HCT116 (cell line): ENCODE measurements at regions not wholly inside any gene's neighbourhood (a gene's known extent, or its start where the extent isn't known, plus 50 kb on each side); places are given as distances from the start of the nearest gene placed in this dataset.

ENCODE experiments used
- ATAC-seq: fragments of 200-7000 bp; cut with Tn5 transposase; 2 replicates; pipeline ENCODE4 v1.9.1; 2020; ENCODE audit warnings: mild to moderate bottlenecking, moderate library complexity
- BruUV-seq: library from RNA; stranded (reverse); fragments of 400-500 nt; replicated peaks from 2 replicates; lab custom pipeline; 2021; lab: Mats Ljungman, UMichigan
- CTCF ChIA-PET: fragments of 300-600 bp; sonication (Branson Sonifier 250); formaldehyde crosslinking; loops from one replicate; lab custom pipeline; 2021; ENCODE audit warnings: antibody characterized with exemption; lab: Charles Lee
- POLR2A ChIA-PET: fragments of 300-600, 350-600 bp; sonication (Branson Sonifier 250); formaldehyde crosslinking; loops from one replicate; lab custom pipeline; 2021; ENCODE audit warnings: antibody characterized with exemption; lab: Charles Lee
- RAD21 ChIA-PET, 2 experiments: fragments of 300-600 bp; sonication (Branson Sonifier 250); formaldehyde crosslinking; loops; one replicate each; lab custom pipeline; 2023; ENCODE audit warnings: low total read pairs in 2 of 2; ENCODE audit not compliant: uncharacterized antibody in 2 of 2, unreplicated experiment in 2 of 2, low non-redundant PET in 1 of 2; lab: Charles Lee
- DNase-seq: peaks from one replicate; pipeline ENCODE4 v3.0.0-alpha.2; 2010; ENCODE audit warnings: low read depth, low spot score
- H2AFZ ChIP-seq: fragments of 200-600 bp; shearing (Covaris generic), sonication (generic); 2 replicates; pipeline ENCODE4 v1.6.1; 2017; ENCODE audit warnings: low read depth, mixed run types, mixed read lengths, antibody characterized with exemption, low read length; ENCODE audit not compliant: poor library complexity, severe bottlenecking
- H3K27ac ChIP-seq: 2 replicates; pipeline ENCODE4 v1.5.1; 2012; ENCODE audit warnings: low read depth, low read length
- H3K27me3 ChIP-seq: fragments of 200-600 bp; sonication (generic); 2 replicates; pipeline ENCODE4 v1.6.1; 2016; ENCODE audit warnings: mixed run types, low read length, mixed read lengths; ENCODE audit not compliant: insufficient read depth
- H3K36me3 ChIP-seq, 2 experiments: fragments of 200-500 bp in 1 of 2; fragments of 200-600 bp in 1 of 2; sonication (Bioruptor generic) in 1 of 2; sonication (generic) in 1 of 2; 2 replicates each; pipeline versions ENCODE4 v1.5.1 to v1.6.1; 2014 to 2016; ENCODE audit warnings: low read length in 2 of 2, inconsistent platforms in 1 of 2, mixed read lengths in 1 of 2, mixed run types in 1 of 2; ENCODE audit not compliant: insufficient read depth in 2 of 2, control insufficient read depth in 1 of 2
- H3K4me1 ChIP-seq, 2 experiments: fragments of 200-600 bp in 1 of 2; sonication (generic) in 1 of 2; 2 replicates each; pipeline versions ENCODE4 v1.5.1 to v1.6.1; 2012 to 2017; ENCODE audit warnings: low read length in 2 of 2, inconsistent platforms in 1 of 2, mild to moderate bottlenecking in 1 of 2, mixed read lengths in 1 of 2, mixed run types in 1 of 2, moderate library complexity in 1 of 2; ENCODE audit not compliant: insufficient read depth in 2 of 2, control insufficient read depth in 1 of 2
- H3K4me2 ChIP-seq: fragments of 200-600 bp; sonication (generic); 2 replicates; pipeline ENCODE4 v1.6.1; 2017; ENCODE audit warnings: mixed run types, low read length, mixed read lengths
- H3K4me3 ChIP-seq, 2 experiments: fragments of 200-600 bp in 1 of 2; sonication (generic) in 1 of 2; replicated peaks in 1 of 2; 2 replicates each; pipeline ENCODE4 v1.5.1; 2011 to 2016; ENCODE audit warnings: low read length in 2 of 2, control low read depth in 1 of 2, low read depth in 1 of 2, mild to moderate bottlenecking in 1 of 2, mixed read lengths in 1 of 2, mixed run types in 1 of 2
- H3K79me2 ChIP-seq: fragments of 200-600 bp; sonication (generic); 2 replicates; pipeline ENCODE4 v1.6.1; 2017; ENCODE audit warnings: mild to moderate bottlenecking, mixed run types, low read length, moderate library complexity, mixed read lengths; ENCODE audit not compliant: insufficient read depth
- H3K9ac ChIP-seq: fragments of 200-600 bp; sonication (generic); 2 replicates; pipeline ENCODE4 v1.6.1; 2016; ENCODE audit warnings: low read length, mixed read lengths
- H3K9me2 ChIP-seq: fragments of 200-600 bp; sonication (generic), shearing (Covaris generic); 2 replicates; pipeline ENCODE4 v1.6.1; 2017; ENCODE audit warnings: mixed run types, mild to moderate bottlenecking, moderate library complexity; ENCODE audit not compliant: insufficient read depth
- H3K9me3 ChIP-seq, 2 experiments: fragments of 200-500 bp in 1 of 2; fragments of 200-600 bp in 1 of 2; sonication (Bioruptor generic) in 1 of 2; sonication (generic) in 1 of 2; 2 replicates each; pipeline ENCODE4 v1.6.1; 2014 to 2017; ENCODE audit warnings: low read length in 2 of 2, mixed read lengths in 2 of 2, inconsistent platforms in 1 of 2, low read depth in 1 of 2, mild to moderate bottlenecking in 1 of 2, mixed run types in 1 of 2, moderate library complexity in 1 of 2; ENCODE audit not compliant: control insufficient read depth in 1 of 2, insufficient read depth in 1 of 2
- H4K20me1 ChIP-seq: fragments of 200-600 bp; sonication (generic), shearing (Covaris generic); 2 replicates; pipeline ENCODE4 v1.6.1; 2017; ENCODE audit warnings: mixed run types, mild to moderate bottlenecking, moderate library complexity; ENCODE audit not compliant: insufficient read depth
- CBX3 ChIP-seq: IDR thresholded peaks from 2 replicates; pipeline ENCODE4 v1.6.1; 2012; ENCODE audit warnings: low read depth
- CTCF ChIP-seq, 3 experiments: fragments of 200-600 bp in 1 of 3; sonication (generic) in 1 of 3; IDR thresholded peaks in 2 of 3; conservative IDR thresholded peaks in 1 of 3; 2 replicates each; pipeline ENCODE4 v1.5.1; 2012 to 2017; ENCODE audit warnings: low read depth in 2 of 3, low read length in 2 of 3, antibody characterized with exemption in 1 of 3, borderline replicate concordance in 1 of 3, control low read depth in 1 of 3, mild to moderate bottlenecking in 1 of 3, mixed read lengths in 1 of 3, mixed run types in 1 of 3, moderate library complexity in 1 of 3; ENCODE audit not compliant: insufficient read depth in 1 of 3
- EGR1 ChIP-seq: IDR thresholded peaks from 2 replicates; pipeline ENCODE4 v1.6.1; 2012; ENCODE audit warnings: low read depth
- ELF1 ChIP-seq: IDR thresholded peaks from 2 replicates; pipeline ENCODE4 v1.6.1; 2012; ENCODE audit warnings: low read depth, borderline replicate concordance
- EZH2 ChIP-seq: fragments of 200-600 bp; sonication (generic); IDR thresholded peaks from 2 replicates; pipeline ENCODE4 v1.6.1; 2017; ENCODE audit warnings: antibody characterized with exemption, mixed run types
- EZH2phosphoT487 ChIP-seq: fragments of 200-600 bp; IDR thresholded peaks from 2 replicates; pipeline ENCODE4 v1.6.1; 2018; ENCODE audit warnings: antibody characterized with exemption, borderline replicate concordance
- FOSL1 ChIP-seq: IDR thresholded peaks from 2 replicates; pipeline ENCODE4 v1.6.1; 2012; ENCODE audit warnings: low read depth
- JUND ChIP-seq: IDR thresholded peaks from 2 replicates; pipeline ENCODE4 v1.6.1; 2012
- POLR2A ChIP-seq: IDR thresholded peaks from 2 replicates; pipeline ENCODE4 v1.7.0; 2011; ENCODE audit warnings: borderline replicate concordance; ENCODE audit not compliant: insufficient read depth, insufficient read length; ENCODE audit errors: extremely low read depth
- RAD21 ChIP-seq: IDR thresholded peaks from 2 replicates; pipeline ENCODE4 v1.6.1; 2012; ENCODE audit warnings: low read depth, mild to moderate bottlenecking
- REST ChIP-seq: IDR thresholded peaks from 2 replicates; pipeline ENCODE4 v1.6.1; 2012; ENCODE audit warnings: low read depth
- SIN3A ChIP-seq: IDR thresholded peaks from 2 replicates; pipeline ENCODE4 v1.6.1; 2012; ENCODE audit warnings: low read depth
- SP1 ChIP-seq: IDR thresholded peaks from 2 replicates; pipeline ENCODE4 v1.6.1; 2012; ENCODE audit warnings: low read depth
- SRF ChIP-seq: IDR thresholded peaks from 2 replicates; pipeline ENCODE4 v1.6.1; 2012; ENCODE audit warnings: low read depth
- TCF7L2 ChIP-seq: IDR thresholded peaks from 2 replicates; pipeline ENCODE4 v1.7.0; 2011; ENCODE audit warnings: borderline replicate concordance, inconsistent platforms; ENCODE audit not compliant: insufficient read depth, insufficient read length; ENCODE audit errors: extremely low read depth
- YY1 ChIP-seq: IDR thresholded peaks from 2 replicates; pipeline ENCODE4 v1.6.1; 2011; ENCODE audit warnings: low read length, low read depth, moderate library complexity, mild to moderate bottlenecking; ENCODE audit not compliant: insufficient replicate concordance; ENCODE audit errors: extremely low read depth
- ZFX ChIP-seq: fragments of 450-650 bp; IDR thresholded peaks from 2 replicates; pipeline ENCODE4 v1.6.1; 2017
- ZNF274 ChIP-seq: fragments of 200-500 bp; sonication (Bioruptor generic); IDR thresholded peaks from 2 replicates; pipeline ENCODE4 v1.6.1; 2014; ENCODE audit warnings: mild to moderate bottlenecking, low read depth, low read length, inconsistent platforms
- intact Hi-C: fragments of 100-400 bp; cut with micrococcal nuclease; formaldehyde crosslinking; loops from 2 replicates; pipeline ENCODE4 v1.10.0; 2022
- TF ChIP-seq, protein P1 (sequence below): IDR thresholded peaks from 2 replicates; pipeline ENCODE4 v1.6.1; 2011; ENCODE audit warnings: mild to moderate bottlenecking, low read length, moderate library complexity; ENCODE audit not compliant: insufficient replicate concordance; ENCODE audit errors: extremely low read depth
- TF ChIP-seq, protein P2 (sequence below): IDR thresholded peaks from 2 replicates; pipeline ENCODE4 v1.6.1; 2012

DNA sequence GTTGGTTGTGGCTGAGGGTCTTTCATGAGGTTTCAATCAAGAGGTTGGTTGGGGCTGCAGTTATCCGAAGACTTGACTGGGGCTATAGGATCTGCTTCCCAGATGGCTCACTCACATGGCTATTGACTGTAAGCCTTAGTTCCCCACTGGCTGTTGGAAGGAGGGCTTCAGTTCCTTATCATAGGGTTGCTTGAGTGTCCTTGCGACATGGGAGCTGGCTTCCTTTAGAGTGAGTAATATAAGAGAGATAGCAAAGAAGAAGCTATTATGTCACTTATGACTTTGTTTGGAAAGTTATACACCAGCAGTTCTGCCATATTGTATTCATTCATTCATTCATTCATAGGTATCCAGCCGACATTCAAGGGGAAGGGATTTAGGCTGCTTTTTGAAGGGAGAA lies 121.4 kb upstream of the WSCD1 start:
- BruUV-seq, result no TSS peak
- H3K9me3 ChIP-seq, result no peaks in the 10 kb centered on the region
- intact Hi-C loops, result no loop called here
- no peak overlapping the region for H3K9ac ChIP-seq
- POLR2A ChIA-PET, result no interaction called here
- TF ChIP-seq ZNF274 (no peak), ELF1 (no peak), REST (no peak), POLR2A (no peak), SIN3A (no peak), CTCF (IDR thresholded peaks at IDR 0.05 in 2 of 3, conservative IDR thresholded peaks at IDR 0.05 in 1 of 3; ENCODE audit: borderline replicate concordance in 1 of 3, insufficient read depth in 1 of 3, low read depth in 2 of 3, low read length in 2 of 3) (no peak), EZH2phosphoT487 (no peak), ZFX (no peak), RAD21 (no peak), TCF7L2 (no peak), YY1 (no peak), EGR1 (no peak), FOSL1 (no peak), EZH2 (no peak), JUND (no peak), CBX3 (no peak), SRF (no peak), SP1 (no peak)
- TF ChIP-seq, protein P1, sequence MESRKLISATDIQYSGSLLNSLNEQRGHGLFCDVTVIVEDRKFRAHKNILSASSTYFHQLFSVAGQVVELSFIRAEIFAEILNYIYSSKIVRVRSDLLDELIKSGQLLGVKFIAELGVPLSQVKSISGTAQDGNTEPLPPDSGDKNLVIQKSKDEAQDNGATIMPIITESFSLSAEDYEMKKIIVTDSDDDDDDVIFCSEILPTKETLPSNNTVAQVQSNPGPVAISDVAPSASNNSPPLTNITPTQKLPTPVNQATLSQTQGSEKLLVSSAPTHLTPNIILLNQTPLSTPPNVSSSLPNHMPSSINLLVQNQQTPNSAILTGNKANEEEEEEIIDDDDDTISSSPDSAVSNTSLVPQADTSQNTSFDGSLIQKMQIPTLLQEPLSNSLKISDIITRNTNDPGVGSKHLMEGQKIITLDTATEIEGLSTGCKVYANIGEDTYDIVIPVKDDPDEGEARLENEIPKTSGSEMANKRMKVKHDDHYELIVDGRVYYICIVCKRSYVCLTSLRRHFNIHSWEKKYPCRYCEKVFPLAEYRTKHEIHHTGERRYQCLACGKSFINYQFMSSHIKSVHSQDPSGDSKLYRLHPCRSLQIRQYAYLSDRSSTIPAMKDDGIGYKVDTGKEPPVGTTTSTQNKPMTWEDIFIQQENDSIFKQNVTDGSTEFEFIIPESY, result no peak
- TF ChIP-seq, protein P2, sequence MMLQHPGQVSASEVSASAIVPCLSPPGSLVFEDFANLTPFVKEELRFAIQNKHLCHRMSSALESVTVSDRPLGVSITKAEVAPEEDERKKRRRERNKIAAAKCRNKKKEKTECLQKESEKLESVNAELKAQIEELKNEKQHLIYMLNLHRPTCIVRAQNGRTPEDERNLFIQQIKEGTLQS, result no peak
- no peak overlapping the region for H3K27ac ChIP-seq
- DNase-seq (no peak), ATAC-seq (no peak)
- H2AFZ ChIP-seq, result no peak overlapping the region
- no peak overlapping the region for H3K4me3 ChIP-seq
- H3K36me3 ChIP-seq, result no peaks in the 10 kb centered on the region
- no peaks in the 10 kb centered on the region for H3K79me2 ChIP-seq
- peaks cover 66% of the 10 kb centered on the region for H3K27me3 ChIP-seq
- no peaks in the 10 kb centered on the region for H4K20me1 ChIP-seq
- RAD21 ChIA-PET, result no interaction called here
- H3K9me2 ChIP-seq, result no peaks in the 10 kb centered on the region
- H3K4me2 ChIP-seq, result no peak overlapping the region
- H3K4me1 ChIP-seq, result no peaks in the 10 kb centered on the region
- CTCF ChIA-PET, result no interaction called here
